Bronchial epithelial cell (primary cell): ENCODE measurements at regions not wholly inside any gene's neighbourhood (a gene's known extent, or its start where the extent isn't known, plus 50 kb on each side); places are given as distances from the start of the nearest gene placed in this dataset.

ENCODE experiments used
- DNase-seq: peaks from one replicate; pipeline ENCODE4 v3.0.0-alpha.2; 2010; ENCODE audit warnings: low read depth
- FAIRE-seq: peaks from 2 replicates; lab custom pipeline; 2011; peaks lifted over from hg19 to GRCh38; lab: Jason Lieb, UNC
- H3K27me3 ChIP-seq: 2 replicates; pipeline ENCODE4 v1.5.1; 2011; ENCODE audit warnings: low read length; ENCODE audit not compliant: control insufficient read depth, insufficient read depth
- H3K36me3 ChIP-seq: 2 replicates; pipeline ENCODE4 v1.5.1; 2011; ENCODE audit warnings: low read length; ENCODE audit not compliant: control insufficient read depth, insufficient read depth
- H3K4me3 ChIP-seq: 2 replicates; pipeline ENCODE4 v1.5.1; 2011; ENCODE audit warnings: mild to moderate bottlenecking, low read depth, low read length, control low read depth
- CTCF ChIP-seq: IDR thresholded peaks from 2 replicates; pipeline ENCODE4 v1.5.1; 2011; ENCODE audit warnings: mild to moderate bottlenecking, moderate library complexity, low read length, control low read depth, inconsistent platforms; ENCODE audit not compliant: insufficient read depth, severe bottlenecking

GRCh38 chr1:230515451-230516145, 89.5 kb upstream of the PGBD5 start:
- TF ChIP-seq CTCF, result no peak
- no peak overlapping the region for H3K4me3 ChIP-seq
- FAIRE-seq (no peak), DNase-seq (no peak)
- no peaks in the 10 kb centered on the region for H3K36me3 ChIP-seq
- H3K27me3 ChIP-seq, result peaks cover 7% of the 10 kb centered on the region

- FAIRE-seq, result no peak
- no peaks in the 10 kb centered on the region for H3K36me3 ChIP-seq
- no peak overlapping the region for H3K4me3 ChIP-seq
- no peak for TF ChIP-seq CTCF
- peaks cover 2% of the 10 kb centered on the region for H3K27me3 ChIP-seq
- no peak for DNase-seq
These were observed 84.4 kb upstream of the PGBD5 start for GRCh38 chr1:230510496-230510895.

GRCh38 chr1:230509281-230509977, 83.3 kb upstream of the PGBD5 start:
- DNase-seq (peak; percentile 86), FAIRE-seq (no peak)
- Histone ChIP-seq H3K27me3 (no peaks in the 10 kb centered on the region), H3K36me3 (no peaks in the 10 kb centered on the region), H3K4me3 (no peak overlapping the region)
- TF ChIP-seq CTCF, result no peak

- Histone ChIP-seq H3K4me3 (no peak overlapping the region), H3K36me3 (no peaks in the 10 kb centered on the region), H3K27me3 (no peaks in the 10 kb centered on the region)
- TF ChIP-seq CTCF, result no peak
- DNase-seq (peak; percentile 77), FAIRE-seq (no peak)
These were observed 81.7 kb upstream of the PGBD5 start for GRCh38 chr1:230507666-230508402.

GRCh38 chr1:230507236-230507635, 81.1 kb upstream of the PGBD5 start:
- DNase-seq, result no peak
- H3K27me3 ChIP-seq, result no peaks in the 10 kb centered on the region
- TF ChIP-seq CTCF, result no peak
- H3K4me3 ChIP-seq, result no peak overlapping the region
- H3K36me3 ChIP-seq, result no peaks in the 10 kb centered on the region
- no peak for FAIRE-seq
